ENCODE measurements at regions not wholly inside any gene's neighbourhood (a gene's known extent, or its start where the extent isn't known, plus 50 kb on each side); places are given as distances from the start of the nearest gene placed in this dataset.

DNA sequence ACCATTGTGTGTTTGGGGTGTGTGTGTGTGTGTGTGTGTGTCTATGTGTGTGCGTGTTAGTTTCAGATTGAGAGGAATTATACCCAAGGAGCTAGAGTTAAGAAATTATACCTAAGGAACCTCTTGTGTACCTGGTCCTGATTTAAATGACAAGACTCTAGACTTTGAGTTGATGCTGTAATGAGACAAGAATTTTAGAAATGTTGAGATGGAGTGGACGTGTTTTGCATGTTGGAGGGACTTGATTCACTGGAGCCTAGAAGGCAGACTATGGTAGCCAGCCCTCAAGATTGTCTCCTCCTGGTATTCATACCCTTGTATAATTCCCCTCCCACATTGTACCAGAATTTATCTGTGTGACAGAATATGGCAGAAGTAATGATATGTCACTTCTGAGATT is 52.4 kb upstream of the HSPB3 start:
- TF ChIP-seq, protein P1, sequence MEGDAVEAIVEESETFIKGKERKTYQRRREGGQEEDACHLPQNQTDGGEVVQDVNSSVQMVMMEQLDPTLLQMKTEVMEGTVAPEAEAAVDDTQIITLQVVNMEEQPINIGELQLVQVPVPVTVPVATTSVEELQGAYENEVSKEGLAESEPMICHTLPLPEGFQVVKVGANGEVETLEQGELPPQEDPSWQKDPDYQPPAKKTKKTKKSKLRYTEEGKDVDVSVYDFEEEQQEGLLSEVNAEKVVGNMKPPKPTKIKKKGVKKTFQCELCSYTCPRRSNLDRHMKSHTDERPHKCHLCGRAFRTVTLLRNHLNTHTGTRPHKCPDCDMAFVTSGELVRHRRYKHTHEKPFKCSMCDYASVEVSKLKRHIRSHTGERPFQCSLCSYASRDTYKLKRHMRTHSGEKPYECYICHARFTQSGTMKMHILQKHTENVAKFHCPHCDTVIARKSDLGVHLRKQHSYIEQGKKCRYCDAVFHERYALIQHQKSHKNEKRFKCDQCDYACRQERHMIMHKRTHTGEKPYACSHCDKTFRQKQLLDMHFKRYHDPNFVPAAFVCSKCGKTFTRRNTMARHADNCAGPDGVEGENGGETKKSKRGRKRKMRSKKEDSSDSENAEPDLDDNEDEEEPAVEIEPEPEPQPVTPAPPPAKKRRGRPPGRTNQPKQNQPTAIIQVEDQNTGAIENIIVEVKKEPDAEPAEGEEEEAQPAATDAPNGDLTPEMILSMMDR (IDR thresholded peaks at IDR 0.05) = no peak
- TF ChIP-seq POLR2A (IDR thresholded peaks at IDR 0.05) = no peak
- no peak for TF ChIP-seq POLR2AphosphoS5 (IDR thresholded peaks at IDR 0.05)
- TF ChIP-seq EP300 (IDR thresholded peaks at IDR 0.05; ENCODE audit: low read depth) = no peak
